Pancreas (tissue), 10 donors: ENCODE measurements at regions not wholly inside any gene's neighbourhood (a gene's known extent, or its start where the extent isn't known, plus 50 kb on each side); places are given as distances from the start of the nearest gene placed in this dataset.
A peak's percentile ranks its signal among the peaks of the same experiment; 100 is the strongest.

Experiments
- ATAC-seq, 4 donors: fragments of 200-7000 bp; cut with Tn5 transposase; one replicate each; pipeline versions ENCODE4 v1.8.0 to v1.9.1; 2020; ENCODE audit warnings: mild to moderate bottlenecking in 4 of 4, moderate library complexity in 4 of 4
- DNase-seq, 6 donors: peaks; one replicate each; pipeline ENCODE4 v3.0.0-alpha.2; 2020
- FAIRE-seq: peaks from 2 replicates; lab custom pipeline; 2012; peaks lifted over from hg19 to GRCh38; lab: Jason Lieb, UNC
- H3K27ac ChIP-seq, 4 donors: fragments of 200-600 bp; sonication (generic); 1 replicate in 3 of 4; 2 replicates in 1 of 4; pipeline versions ENCODE4 v1.5.0 to v1.8.0; 2020
- H3K27me3 ChIP-seq, 4 donors: fragments of 200-600 bp; one replicate each; pipeline ENCODE4 v1.8.0; 2021
- H3K36me3 ChIP-seq, 3 donors: fragments of 200-600 bp; sonication (generic) in 1 of 3; one replicate each; pipeline versions ENCODE4 v1.5.0 to v1.8.0; 2020 to 2021
- H3K4me1 ChIP-seq, 3 donors: fragments of 200-600 bp; one replicate each; pipeline ENCODE4 v1.8.0; 2021
- H3K4me3 ChIP-seq, 4 donors: fragments of 200-600 bp; sonication (generic) in 2 of 4; one replicate each; pipeline versions ENCODE4 v1.5.0 to v1.8.0; 2020 to 2021
- H3K9me3 ChIP-seq, 4 donors: fragments of 200-600 bp; one replicate each; pipeline ENCODE4 v1.8.0; 2021
- WGBS, 2 donors: extraction: QIAGEN DNeasy Blood & Tissue Kit; methylation state at CpG; one replicate each; pipeline ENCODE4 v1.1.7; 2013; 5-methylcytosine and 5-hydroxymethylcytosine counted together
- intact Hi-C, 3 donors: fragments of 100-400 bp; cut with DNase I; formaldehyde crosslinking; loops; one replicate each; pipeline versions ENCODE4 v1.11.1 to v1.14.2; 2022
- TF ChIP-seq, protein P1 (sequence below), 4 donors: fragments of 200-600 bp; sonication (generic) in 3 of 4; IDR thresholded peaks; one replicate each; pipeline versions ENCODE4 v1.5.0 to v1.8.0; 2021; ENCODE audit warnings: antibody characterized with exemption in 4 of 4
- donor health status: healthy with polysubstance abuse.
- donor health status: DM: no; HTN: no; CAD: no; lungs with moderate emphysema.
- donor health status: DM: no; HTN: no; CAD: no.
- donor health status: control.
- donor health status: control.
- donor health status: Bipolar disorder and iron deficiency.
- donor health status: DM: yes; HTN: yes; CAD: no.
- donor health status: DM: no; HTN: no; CAD: no.
- donor health status: DM: no; HTN: no; CAD: no.
- donor health status: DM: yes; HTN: yes; CAD: no.

DNA sequence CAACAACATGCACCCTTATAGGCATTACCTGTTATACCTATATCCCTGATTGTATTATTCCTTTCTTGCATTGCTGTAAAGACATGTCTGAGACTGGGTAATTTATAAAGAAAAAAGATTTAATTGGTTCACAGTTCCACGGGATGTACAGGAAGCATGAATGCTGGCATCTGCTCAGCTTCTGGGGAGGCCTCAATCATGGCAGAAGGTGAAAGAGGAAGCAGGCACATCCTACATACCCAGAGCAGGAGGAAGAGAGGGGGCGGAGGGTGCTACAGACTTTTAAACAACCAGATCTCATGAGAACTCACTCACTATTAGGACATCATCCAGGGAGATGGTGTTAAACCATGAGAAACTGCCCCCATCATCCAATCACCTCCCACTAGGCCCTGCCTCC is 191.7 kb upstream of the SPHKAP start:
- ATAC-seq (no peak), DNase-seq (no peak), FAIRE-seq (no peak)
- TF ChIP-seq, protein P1, sequence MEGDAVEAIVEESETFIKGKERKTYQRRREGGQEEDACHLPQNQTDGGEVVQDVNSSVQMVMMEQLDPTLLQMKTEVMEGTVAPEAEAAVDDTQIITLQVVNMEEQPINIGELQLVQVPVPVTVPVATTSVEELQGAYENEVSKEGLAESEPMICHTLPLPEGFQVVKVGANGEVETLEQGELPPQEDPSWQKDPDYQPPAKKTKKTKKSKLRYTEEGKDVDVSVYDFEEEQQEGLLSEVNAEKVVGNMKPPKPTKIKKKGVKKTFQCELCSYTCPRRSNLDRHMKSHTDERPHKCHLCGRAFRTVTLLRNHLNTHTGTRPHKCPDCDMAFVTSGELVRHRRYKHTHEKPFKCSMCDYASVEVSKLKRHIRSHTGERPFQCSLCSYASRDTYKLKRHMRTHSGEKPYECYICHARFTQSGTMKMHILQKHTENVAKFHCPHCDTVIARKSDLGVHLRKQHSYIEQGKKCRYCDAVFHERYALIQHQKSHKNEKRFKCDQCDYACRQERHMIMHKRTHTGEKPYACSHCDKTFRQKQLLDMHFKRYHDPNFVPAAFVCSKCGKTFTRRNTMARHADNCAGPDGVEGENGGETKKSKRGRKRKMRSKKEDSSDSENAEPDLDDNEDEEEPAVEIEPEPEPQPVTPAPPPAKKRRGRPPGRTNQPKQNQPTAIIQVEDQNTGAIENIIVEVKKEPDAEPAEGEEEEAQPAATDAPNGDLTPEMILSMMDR (IDR thresholded peaks at IDR 0.05), result no peak
- intact Hi-C loops, result no loop called here
- Histone ChIP-seq H3K27me3 (no peaks in the 10 kb centered on the region), H3K4me3 (no peak overlapping the region), H3K4me1 (peaks cover 0 to 5% (median 0%) of the 10 kb centered on the region in 3 donors), H3K36me3 (no peaks in the 10 kb centered on the region), H3K27ac (no peak overlapping the region), H3K9me3 (no peaks in the 10 kb centered on the region)
- WGBS, 2 donors, result 87 to 93% methylated on average over 2 of the region's 2 CpGs

DNA sequence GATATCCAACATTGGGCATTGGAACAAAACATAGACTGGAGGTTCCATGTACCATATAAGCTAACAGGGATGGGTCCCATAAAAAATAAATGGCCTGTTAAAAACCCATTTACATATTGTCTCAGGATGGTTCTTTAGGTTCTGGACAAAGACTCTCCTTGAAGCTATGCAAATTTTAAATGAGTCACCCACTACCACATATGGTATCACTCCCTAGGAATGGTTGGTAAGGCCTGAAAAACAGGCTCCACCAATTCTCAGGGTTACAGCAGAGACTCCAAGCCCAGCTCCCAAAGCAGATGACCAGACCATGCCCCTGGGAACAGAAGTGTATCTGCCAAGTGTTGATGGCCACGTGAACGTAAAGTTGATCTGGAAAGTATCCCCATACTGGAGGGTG is 190.7 kb upstream of the SPHKAP start:
- Histone ChIP-seq H3K27ac (no peak overlapping the region), H3K9me3 (no peaks in the 10 kb centered on the region), H3K27me3 (no peaks in the 10 kb centered on the region), H3K4me1 (peaks cover 0 to 5% (median 0%) of the 10 kb centered on the region in 3 donors), H3K4me3 (no peak overlapping the region), H3K36me3 (no peaks in the 10 kb centered on the region)
- ATAC-seq (no peak), DNase-seq (no peak), FAIRE-seq (no peak)
- 93 to 94% methylated on average over 2 of the region's 2 CpGs for WGBS, 2 donors
- TF ChIP-seq, protein P1 (IDR thresholded peaks at IDR 0.05), result no peak
- intact Hi-C loops, result no loop called here

DNA sequence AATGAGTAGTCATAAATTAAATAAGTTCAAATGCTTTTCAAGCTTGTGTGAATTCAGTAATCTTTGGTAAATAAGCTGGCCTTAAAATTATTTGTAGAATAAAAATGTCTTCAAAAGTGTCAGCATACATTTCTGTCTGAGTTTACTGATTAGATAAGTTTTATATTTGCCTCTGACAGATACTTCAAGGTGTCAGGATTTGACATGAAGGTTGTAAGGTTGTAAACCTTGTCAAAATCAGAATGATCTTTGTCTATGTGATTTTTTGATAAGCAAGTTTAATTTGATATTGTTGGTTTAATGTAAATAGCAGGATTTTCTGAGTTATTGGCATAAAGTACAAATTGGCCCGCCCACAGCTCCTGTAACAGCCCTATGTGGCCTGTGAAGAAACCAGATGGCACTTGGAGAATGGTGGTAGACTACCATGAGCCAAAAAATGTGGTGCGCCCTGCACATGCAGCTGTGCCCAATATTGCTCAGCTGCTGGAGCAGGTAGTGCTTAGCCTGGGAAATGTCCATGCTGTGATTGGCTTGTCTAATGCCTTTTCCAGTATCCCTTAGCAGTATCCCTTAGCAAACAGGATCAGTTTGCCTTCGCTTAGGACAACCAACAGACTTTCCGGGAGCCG is 188.0 kb upstream of the SPHKAP start:
- 33 to 35% methylated on average over 5 of the region's 5 CpGs for WGBS, 2 donors
- TF ChIP-seq, protein P1 (IDR thresholded peaks at IDR 0.05), result no peak
- no peak overlapping the region for H3K4me3 ChIP-seq
- H3K27me3 ChIP-seq, result no peaks in the 10 kb centered on the region
- no peaks in the 10 kb centered on the region for H3K9me3 ChIP-seq
- no peak overlapping the region for H3K27ac ChIP-seq
- ATAC-seq (peak; percentile 94 to 97 (median 96)), FAIRE-seq (no peak), DNase-seq (peak in 5 of 6 donors; percentile 43 to 85 (median 64))
- H3K4me1 ChIP-seq, result peaks cover 0 to 5% (median 0%) of the 10 kb centered on the region in 3 donors
- H3K36me3 ChIP-seq, result no peaks in the 10 kb centered on the region
- intact Hi-C loops, result no loop called here

DNA sequence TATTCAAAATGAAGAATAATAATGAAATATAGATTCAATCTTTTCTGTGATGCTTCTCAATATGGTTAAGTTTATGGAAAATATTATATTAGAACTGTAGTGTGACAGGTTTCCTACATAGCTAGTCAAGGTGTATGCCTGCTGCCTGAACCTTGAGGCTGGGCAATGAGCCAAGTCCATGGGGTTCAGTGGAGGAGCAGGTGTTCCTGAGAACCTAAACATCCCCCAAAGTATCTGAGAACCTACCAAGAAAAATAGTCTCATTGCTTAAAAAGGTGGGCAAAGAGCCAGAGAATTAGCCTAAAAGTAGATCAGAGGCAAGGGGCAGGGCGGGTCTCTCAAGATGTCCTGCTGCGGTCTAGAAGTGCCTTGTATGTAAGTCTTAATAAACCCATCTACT is 185.9 kb upstream of the SPHKAP start:
- Histone ChIP-seq H3K27ac (no peak overlapping the region), H3K4me3 (no peak overlapping the region), H3K4me1 (peaks cover 0 to 5% (median 0%) of the 10 kb centered on the region in 3 donors), H3K27me3 (no peaks in the 10 kb centered on the region), H3K36me3 (no peaks in the 10 kb centered on the region), H3K9me3 (no peaks in the 10 kb centered on the region)
- 93 to 97% methylated on average over 2 of the region's 2 CpGs for WGBS, 2 donors
- intact Hi-C loops, result no loop called here
- DNase-seq, result peak in 1 of 6 donors; percentile 40
- no peak for ATAC-seq
- TF ChIP-seq, protein P1 (IDR thresholded peaks at IDR 0.05), result no peak
- no peak for FAIRE-seq

DNA sequence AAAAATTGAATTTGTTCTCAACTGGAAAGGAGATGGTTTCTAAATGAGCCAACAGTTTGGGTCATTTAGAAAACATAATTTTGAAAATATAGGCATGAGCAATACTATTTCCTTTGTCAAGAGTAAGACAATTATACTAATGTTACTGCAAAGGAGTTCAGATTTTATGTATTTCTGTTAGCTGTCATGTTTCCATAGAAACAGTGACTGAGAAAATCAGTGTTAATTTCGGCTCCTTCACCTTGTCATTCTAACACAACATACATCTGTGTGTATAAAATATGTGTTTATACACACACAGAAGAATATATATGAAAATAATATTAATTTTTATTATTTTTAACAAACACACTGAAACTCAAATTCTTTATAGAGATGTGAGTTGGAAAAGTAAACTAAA is 178.0 kb upstream of the SPHKAP start:
- TF ChIP-seq, protein P1 (IDR thresholded peaks at IDR 0.05), result no peak
- no peaks in the 10 kb centered on the region for H3K9me3 ChIP-seq
- intact Hi-C loops, result no loop called here
- no peaks in the 10 kb centered on the region for H3K27me3 ChIP-seq
- WGBS, 2 donors, result 78 to 85% methylated on average over 1 of the region's 1 CpG
- ATAC-seq (no peak), FAIRE-seq (no peak), DNase-seq (no peak)
- H3K27ac ChIP-seq, result no peak overlapping the region
- H3K36me3 ChIP-seq, result no peaks in the 10 kb centered on the region
- H3K4me3 ChIP-seq, result no peak overlapping the region
- no peaks in the 10 kb centered on the region for H3K4me1 ChIP-seq
